Left kidney (tissue), 1 donor: ENCODE measurements at regions not wholly inside any gene's neighbourhood (a gene's known extent, or its start where the extent isn't known, plus 50 kb on each side); places are given as distances from the start of the nearest gene placed in this dataset.
A peak's percentile ranks its signal among the peaks of the same experiment; 100 is the strongest.

Experiments used
- DNase-seq: peaks from one replicate; pipeline ENCODE4 v3.0.0-alpha.2; 2013

GRCh38 chr1:82560566-82560965, 759.8 kb downstream of the ADGRL2 start:
- DNase-seq: no peak

DNA sequence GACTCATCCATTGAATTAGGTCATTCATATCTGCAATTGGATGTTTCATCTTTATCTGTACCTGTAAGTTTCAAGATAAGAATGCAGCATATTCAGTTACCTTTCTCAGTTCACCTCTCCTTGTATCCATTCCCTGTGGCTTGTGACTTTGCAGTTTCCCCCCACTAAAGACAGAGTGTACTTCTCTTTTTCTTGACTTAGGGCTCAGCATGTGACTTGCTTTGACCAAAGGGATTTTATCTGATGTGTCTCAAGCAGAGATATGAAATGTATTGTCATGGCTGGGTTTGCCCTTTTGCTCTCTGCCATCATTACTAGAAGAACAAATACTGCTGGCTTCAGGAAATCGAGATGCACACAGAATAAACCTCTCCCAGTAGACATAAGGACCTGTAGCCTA, 754.8 kb downstream of the ADGRL2 start:
- no peak for DNase-seq

GRCh38 chr1:82549841-82550240, 749.1 kb downstream of the ADGRL2 start:
- DNase-seq: no peak

- DNase-seq: no peak
Measured at GRCh38 chr1:82542766-82543165, 742.0 kb downstream of the ADGRL2 start.

DNA sequence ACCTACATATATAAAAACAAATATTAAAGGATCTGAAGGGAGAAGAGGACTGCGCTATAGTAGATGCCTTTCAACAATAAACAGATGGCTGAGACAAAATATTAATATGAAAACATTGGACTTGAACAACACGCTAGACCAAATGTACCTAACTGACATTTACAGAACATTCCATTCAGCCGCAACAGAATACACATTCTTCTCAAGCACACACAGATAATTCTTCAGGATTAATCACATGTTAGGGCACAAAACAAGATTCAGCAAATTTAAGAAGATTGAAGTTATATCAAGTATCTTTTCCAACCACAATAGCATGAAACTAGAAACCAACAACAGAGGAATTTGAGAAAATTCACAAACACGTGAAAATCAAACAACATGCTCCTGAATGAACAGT, 741.4 kb downstream of the ADGRL2 start:
- no peak for DNase-seq

GRCh38 chr1:82540006-82540405, 739.3 kb downstream of the ADGRL2 start:
- DNase-seq: no peak

DNA sequence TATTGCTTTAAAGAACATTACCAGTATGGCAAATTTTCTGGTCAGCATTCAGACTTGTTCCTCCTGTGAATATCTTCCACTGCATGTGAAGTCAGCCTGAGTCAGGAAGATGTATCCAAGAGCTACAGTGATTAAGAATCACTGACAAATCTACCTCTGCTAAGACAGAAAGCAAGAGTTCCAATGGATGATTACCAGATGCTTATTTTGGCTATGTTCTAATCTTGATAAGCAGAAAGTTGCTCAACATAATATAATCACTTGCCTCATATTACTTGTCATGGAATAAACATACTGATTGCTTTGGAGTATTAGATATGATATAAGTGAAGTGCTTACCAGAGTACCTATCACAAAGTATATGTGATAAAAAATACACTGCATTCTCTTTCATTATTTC, 738.1 kb downstream of the ADGRL2 start:
- DNase-seq: no peak

DNA sequence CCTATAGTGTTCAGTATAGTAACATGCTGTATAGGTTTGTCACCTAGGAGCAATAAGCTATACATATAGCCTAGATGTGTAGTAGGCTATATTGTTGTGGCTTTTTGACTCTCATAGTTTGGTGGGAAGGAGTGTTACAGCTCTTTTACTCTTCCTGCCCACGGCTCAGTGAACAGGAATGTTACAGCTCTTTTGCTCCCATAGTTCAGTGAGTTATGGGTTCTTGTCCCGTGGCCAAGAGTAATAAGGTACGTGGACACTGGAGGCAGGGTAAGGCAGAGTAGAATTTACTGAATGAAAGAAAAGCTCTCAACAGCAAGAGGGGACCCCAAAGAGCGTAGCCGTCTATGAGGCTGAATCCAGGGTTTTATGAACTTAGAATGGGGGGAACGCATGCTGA, 734.3 kb downstream of the ADGRL2 start:
- DNase-seq: no peak

- DNase-seq: no peak
Measured at GRCh38 chr1:82525378-82525777, 724.6 kb downstream of the ADGRL2 start.

- DNase-seq: no peak
Measured at GRCh38 chr1:82520611-82521010, 719.9 kb downstream of the ADGRL2 start.

- DNase-seq: no peak
Measured at GRCh38 chr1:82517586-82517985, 716.9 kb downstream of the ADGRL2 start.

- no peak for DNase-seq
Measured at GRCh38 chr1:82515650-82516049, 714.9 kb downstream of the ADGRL2 start.

DNA sequence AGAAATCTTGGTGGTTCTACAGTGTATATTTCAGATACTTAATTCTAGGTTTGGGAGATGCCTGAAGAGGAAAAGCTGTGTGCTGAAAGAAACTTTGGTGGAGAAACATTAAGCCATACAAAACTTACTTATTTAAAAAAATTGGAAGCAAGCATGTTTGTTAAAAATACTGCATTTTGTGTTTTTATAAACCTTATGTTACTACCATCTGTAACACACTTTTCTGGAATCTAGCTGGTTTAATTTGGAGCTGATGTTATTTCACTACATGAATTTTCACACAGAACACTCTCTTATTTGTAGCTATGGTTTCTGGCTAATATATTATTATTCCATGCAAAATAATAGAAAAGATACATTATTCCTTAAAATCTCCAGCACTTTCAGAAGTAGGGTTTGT, 710.7 kb downstream of the ADGRL2 start:
- no peak for DNase-seq

DNA sequence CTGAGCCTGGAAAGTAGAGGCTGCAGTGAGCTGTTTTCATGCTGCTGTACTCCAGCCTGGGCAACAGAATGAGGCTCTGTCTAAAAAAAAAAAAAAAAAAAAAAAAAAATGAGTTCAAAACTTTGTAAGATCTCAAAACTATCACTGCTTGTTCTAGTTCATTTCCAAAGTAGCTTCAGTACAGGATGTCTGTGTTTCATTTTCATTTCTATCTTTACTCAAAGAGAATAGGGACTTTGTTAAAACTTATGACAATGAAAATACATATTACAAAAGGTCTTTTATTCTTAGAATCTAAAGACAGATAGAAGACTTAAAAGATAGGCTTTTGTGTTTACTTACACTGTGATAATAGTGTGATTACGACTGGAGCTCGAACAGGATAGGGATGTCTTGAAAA, 709.7 kb downstream of the ADGRL2 start:
- DNase-seq: no peak

GRCh38 chr1:82507011-82507410, 706.3 kb downstream of the ADGRL2 start:
- DNase-seq: no peak

- DNase-seq: no peak
Measured at GRCh38 chr1:82503822-82504221, 703.1 kb downstream of the ADGRL2 start.

- peak; percentile 39 for DNase-seq
Measured at GRCh38 chr1:82499022-82499421, 698.3 kb downstream of the ADGRL2 start.

GRCh38 chr1:82494117-82494516, 693.4 kb downstream of the ADGRL2 start:
- no peak for DNase-seq

GRCh38 chr1:82492159-82492558, 691.4 kb downstream of the ADGRL2 start:
- peak; percentile 50 for DNase-seq

- DNase-seq: peak; percentile 20
Measured at GRCh38 chr1:82491301-82492048, 690.7 kb downstream of the ADGRL2 start.

GRCh38 chr1:82487778-82488177, 687.0 kb downstream of the ADGRL2 start:
- DNase-seq: no peak

DNA sequence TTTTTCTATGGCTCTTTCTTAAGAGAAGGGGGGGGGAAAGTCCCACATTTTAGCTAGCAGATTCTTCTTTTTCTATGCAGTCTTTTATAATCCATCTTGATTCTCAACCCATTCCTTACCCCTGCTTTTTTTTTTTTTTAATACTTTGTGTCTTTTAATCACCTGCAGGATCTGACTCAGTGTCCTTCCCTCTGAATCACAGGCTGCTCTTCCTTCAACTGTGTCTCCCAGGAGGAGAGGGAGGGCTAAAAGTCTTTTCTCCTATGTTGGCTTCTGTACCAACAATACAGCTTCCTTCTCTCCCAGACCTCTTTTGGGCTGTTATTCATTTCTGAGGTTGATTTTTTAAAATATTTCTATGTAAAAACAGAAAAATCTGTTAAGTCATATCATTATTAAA, 686.2 kb downstream of the ADGRL2 start:
- no peak for DNase-seq

DNA sequence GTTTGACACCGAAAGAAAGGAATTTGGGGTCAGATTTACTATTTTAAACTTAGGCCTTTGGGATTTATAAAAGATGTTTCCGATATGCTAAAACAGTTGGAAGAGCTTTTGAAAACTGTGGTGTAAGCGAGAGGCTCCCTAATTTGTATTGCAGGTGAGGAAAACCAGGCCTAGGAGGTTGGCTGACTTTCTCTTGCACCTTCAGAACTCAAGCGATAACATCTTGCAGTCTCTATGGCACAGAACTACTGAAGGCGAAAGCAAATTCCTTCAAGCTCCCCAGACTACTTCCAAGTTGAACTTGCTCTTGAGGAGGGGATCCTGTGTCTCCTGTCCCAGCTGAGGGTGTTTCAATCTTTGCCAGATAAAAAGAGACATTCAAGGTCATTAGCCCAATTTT, 685.7 kb downstream of the ADGRL2 start:
- DNase-seq: no peak

- no peak for DNase-seq
Measured at GRCh38 chr1:82485591-82486369, 685.0 kb downstream of the ADGRL2 start.
